GM12865 (cell line): ENCODE measurements at regions not wholly inside any gene's neighbourhood (a gene's known extent, or its start where the extent isn't known, plus 50 kb on each side); places are given as distances from the start of the nearest gene placed in this dataset.

Source experiments
- DNase-seq: peaks from one replicate; pipeline ENCODE4 v3.0.0; 2010; ENCODE audit warnings: low read depth
- H3K4me3 ChIP-seq: 2 replicates; pipeline ENCODE4 v1.5.1; 2011; ENCODE audit warnings: mild to moderate bottlenecking, low read depth, low read length, control low read depth
- TF ChIP-seq, protein P1 (sequence below): IDR thresholded peaks from 2 replicates; pipeline ENCODE4 v1.5.1; 2011; ENCODE audit warnings: low read length, control low read depth, low read depth, inconsistent platforms; ENCODE audit not compliant: insufficient read depth; ENCODE audit errors: missing control alignments

DNA sequence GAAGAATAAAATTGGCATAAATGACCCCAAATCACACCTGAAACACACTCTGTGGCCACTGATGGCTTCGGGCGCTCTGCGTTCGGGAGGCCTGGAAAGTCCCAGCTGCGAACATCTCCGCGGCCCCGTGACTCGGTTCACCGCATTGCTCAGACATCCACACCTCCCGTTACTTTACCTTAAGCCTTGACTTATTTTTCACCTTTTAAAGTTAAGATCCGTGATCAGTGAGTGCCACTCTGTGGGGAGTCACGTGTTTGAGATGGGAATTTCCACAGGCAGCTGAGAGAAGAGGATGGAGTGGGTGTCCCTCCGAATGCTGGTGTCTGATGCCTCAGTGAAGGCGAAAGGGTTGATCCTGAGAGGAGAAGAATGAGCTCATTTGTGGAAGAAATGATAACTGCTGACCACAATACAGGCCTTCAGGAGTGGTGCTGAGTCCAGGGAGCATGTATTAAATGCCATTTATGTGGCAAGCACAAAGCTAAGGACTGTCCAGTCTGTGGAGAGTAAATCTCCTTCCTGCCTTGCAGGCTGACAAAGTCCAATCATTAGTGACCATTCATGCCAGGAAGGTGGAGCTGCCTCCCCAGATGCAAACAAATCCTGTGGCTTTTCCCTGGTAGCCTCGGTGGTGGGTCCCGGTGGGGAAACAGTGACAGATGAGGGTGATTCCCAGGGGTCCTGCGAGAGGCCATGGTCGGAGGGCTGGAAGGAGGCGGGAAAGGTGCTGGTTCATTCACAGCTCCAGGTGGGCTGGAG is 168.8 kb downstream of the RTP5 start:
- TF ChIP-seq, protein P1, sequence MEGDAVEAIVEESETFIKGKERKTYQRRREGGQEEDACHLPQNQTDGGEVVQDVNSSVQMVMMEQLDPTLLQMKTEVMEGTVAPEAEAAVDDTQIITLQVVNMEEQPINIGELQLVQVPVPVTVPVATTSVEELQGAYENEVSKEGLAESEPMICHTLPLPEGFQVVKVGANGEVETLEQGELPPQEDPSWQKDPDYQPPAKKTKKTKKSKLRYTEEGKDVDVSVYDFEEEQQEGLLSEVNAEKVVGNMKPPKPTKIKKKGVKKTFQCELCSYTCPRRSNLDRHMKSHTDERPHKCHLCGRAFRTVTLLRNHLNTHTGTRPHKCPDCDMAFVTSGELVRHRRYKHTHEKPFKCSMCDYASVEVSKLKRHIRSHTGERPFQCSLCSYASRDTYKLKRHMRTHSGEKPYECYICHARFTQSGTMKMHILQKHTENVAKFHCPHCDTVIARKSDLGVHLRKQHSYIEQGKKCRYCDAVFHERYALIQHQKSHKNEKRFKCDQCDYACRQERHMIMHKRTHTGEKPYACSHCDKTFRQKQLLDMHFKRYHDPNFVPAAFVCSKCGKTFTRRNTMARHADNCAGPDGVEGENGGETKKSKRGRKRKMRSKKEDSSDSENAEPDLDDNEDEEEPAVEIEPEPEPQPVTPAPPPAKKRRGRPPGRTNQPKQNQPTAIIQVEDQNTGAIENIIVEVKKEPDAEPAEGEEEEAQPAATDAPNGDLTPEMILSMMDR, result no peak
- DNase-seq, result no peak
- no peak overlapping the region for H3K4me3 ChIP-seq

DNA sequence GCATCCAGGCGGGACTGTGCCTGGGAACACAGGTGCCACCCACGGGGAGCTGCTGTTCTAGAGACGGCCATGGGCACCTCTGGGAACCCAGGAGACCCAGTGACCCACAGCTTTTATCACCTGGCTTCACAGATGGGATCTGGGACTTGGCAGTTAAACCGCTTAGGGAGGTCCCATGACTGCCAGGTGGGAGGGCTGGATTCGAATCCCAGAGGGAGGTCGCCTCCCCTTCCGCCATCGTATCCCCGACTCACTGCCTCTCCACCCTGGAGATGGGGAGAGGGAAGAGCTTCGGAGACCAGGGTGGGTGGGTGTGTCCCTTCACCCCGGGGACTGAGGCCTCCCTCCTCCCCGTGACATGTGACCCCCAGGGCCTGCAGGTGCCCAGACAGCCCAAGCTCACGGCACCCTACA is 169.4 kb downstream of the RTP5 start:
- no peak for DNase-seq
- TF ChIP-seq, protein P1, result no peak
- no peak overlapping the region for H3K4me3 ChIP-seq

DNA sequence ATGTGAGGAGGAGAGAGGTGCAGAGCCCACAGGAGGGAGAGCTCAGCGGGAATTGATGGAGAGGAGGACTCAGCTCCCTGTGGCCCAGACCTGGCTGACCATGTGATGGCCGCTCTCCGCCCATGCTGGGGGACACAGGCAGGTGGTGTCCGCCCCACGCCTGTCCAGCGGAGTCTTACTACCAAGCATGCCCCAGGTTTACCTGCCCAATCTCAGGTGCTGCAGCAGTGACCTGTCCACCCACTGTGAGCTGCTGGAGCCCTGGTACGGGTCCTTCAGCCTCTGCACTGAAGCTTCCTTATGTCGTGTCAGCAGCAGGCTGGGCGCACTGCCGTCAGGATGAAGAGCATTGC is 170.8 kb downstream of the RTP5 start:
- TF ChIP-seq, protein P1, result no peak
- DNase-seq, result no peak

DNA sequence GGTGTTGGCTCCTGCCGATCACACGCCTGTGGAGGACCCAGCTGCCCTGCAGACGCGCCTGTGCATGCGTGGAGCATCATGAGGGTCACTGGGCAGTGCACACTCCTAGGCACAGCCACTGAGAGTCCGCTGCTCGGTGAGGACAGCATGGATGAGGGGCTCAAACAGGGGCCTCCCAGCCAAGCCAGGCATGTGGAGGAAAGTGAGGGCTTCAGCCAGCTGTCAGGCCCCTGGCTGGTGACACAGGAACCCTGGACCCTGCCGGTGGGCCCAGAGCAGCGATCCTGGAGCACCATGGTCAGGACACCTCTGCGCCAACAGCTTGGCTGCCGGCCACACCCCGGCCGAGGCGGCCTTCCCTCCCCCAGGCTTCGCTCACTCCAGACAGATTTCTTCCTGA is 171.2 kb downstream of the RTP5 start:
- TF ChIP-seq, protein P1, result no peak
- H3K4me3 ChIP-seq, result no peak overlapping the region
- no peak for DNase-seq

More for the DNA sequence above, 170.8 kb downstream of the RTP5 start:
- H3K4me3 ChIP-seq, result no peak overlapping the region

DNA sequence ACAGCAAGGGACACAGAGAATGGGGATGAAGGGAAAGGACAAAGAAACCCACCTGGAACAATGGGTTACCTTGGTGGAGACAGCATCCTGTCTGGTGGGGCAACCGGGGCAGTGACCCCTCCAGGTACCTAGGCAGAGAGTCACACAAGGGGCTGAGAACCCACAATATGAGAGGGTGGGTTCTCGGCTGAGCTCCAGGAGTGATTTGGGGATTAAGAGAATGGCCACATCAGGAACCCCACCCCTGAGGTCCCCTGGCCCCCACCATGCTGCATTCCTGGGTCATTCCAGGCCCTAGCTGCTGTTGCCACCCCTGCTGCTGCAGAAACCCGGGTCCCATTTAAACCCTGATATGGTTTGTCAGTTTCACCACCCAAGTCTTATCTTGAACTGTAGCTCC is 172.3 kb downstream of the RTP5 start:
- TF ChIP-seq, protein P1, result no peak
- no peak for DNase-seq

DNA sequence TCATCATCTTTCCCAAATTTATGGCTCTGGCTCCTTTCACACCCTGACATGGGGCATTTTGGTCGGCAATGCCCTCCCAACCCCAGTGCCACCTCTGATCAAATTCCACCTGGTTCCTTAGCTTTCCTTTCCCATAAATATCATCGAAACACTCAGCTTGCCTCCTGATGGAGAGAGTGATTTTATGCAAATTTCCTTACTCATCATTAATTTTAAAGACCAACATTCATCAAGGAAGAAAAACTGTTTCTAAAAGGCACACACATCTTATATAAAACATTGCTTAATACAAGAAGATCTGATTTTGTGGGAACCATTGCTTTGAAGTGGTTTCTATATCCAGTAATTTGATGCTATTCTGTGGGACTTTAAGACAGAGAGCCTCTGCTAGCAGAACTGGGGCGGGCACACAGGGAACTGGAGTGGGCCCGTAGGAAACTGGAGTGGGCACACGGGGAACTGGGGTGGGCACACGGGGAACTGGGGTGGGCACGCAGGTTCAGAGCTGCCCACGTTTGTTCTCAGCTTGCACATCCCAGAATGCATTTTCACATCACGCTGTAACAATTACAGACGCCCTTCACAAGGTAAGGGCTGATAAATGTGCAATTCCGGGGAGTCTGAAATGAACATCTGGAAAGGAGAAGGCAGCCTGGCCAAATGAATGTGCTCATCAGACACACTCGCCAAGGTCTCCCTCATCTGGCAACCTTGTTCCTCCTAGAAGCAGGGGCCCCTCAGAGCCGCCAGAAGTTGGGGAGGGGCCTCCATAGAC is 174.2 kb downstream of the RTP5 start:
- DNase-seq, result no peak
- H3K4me3 ChIP-seq, result no peak overlapping the region
- TF ChIP-seq, protein P1, result no peak

More for the DNA sequence above, 172.3 kb downstream of the RTP5 start:
- H3K4me3 ChIP-seq, result no peak overlapping the region
